ENCODE measurements at regions not wholly inside any gene's neighbourhood (a gene's known extent, or its start where the extent isn't known, plus 50 kb on each side); places are given as distances from the start of the nearest gene placed in this dataset.

GRCh38 chr13:34430294-34430693, 511.8 kb upstream of the NBEA start:
- TF ChIP-seq EZH2 (IDR thresholded peaks at IDR 0.05; ENCODE audit: borderline replicate concordance, low read depth, low read length, severe bottlenecking) = no peak
- TF ChIP-seq CTCF (IDR thresholded peaks at IDR 0.05; ENCODE audit: borderline replicate concordance, extremely low read depth, low read length, poor library complexity, severe bottlenecking) = no peak

All from DND-41 (cell line).